Neural cell (in vitro differentiated cells): ENCODE measurements at regions not wholly inside any gene's neighbourhood (a gene's known extent, or its start where the extent isn't known, plus 50 kb on each side); places are given as distances from the start of the nearest gene placed in this dataset.

Experiments
- H2AFZ ChIP-seq: fragments of 200-600, 300-800 bp; sonication (generic), shearing (Covaris generic); 2 replicates; pipeline ENCODE4 v1.6.0; 2014; ENCODE audit warnings: low read depth, mild to moderate bottlenecking, antibody characterized with exemption, low read length, moderate library complexity
- H3F3A ChIP-seq: fragments of 200-600 bp; shearing (Covaris generic); 2 replicates; pipeline ENCODE4 v1.6.1; 2016; ENCODE audit warnings: mild to moderate bottlenecking, moderate library complexity, mixed read lengths, antibody characterized with exemption, low read length; ENCODE audit not compliant: insufficient read depth, poor library complexity, severe bottlenecking
- H3K27ac ChIP-seq: fragments of 200-600, 300-800 bp; sonication (generic), shearing (Covaris generic); 2 replicates; pipeline ENCODE4 v1.5.1; 2014; ENCODE audit warnings: mild to moderate bottlenecking, low read length, moderate library complexity
- H3K27me3 ChIP-seq: fragments of 300-800, 200-600 bp; sonication (generic), shearing (Covaris generic); 2 replicates; pipeline ENCODE4 v1.6.0; 2014; ENCODE audit warnings: mild to moderate bottlenecking, low read depth, low read length, moderate library complexity; ENCODE audit not compliant: insufficient read depth
- H3K36me3 ChIP-seq: fragments of 300-800, 200-600 bp; sonication (generic), shearing (Covaris generic); 2 replicates; pipeline ENCODE4 v1.5.1; 2014; ENCODE audit warnings: mild to moderate bottlenecking, antibody characterized with exemption, low read length, moderate library complexity; ENCODE audit not compliant: insufficient read depth
- H3K4me2 ChIP-seq: fragments of 300-800, 200-600 bp; sonication (generic), shearing (Covaris generic); 2 replicates; pipeline ENCODE4 v1.6.0; 2014; ENCODE audit warnings: mild to moderate bottlenecking, low read length
- H3K4me3 ChIP-seq: fragments of 300-800, 200-600 bp; sonication (generic), shearing (Covaris generic); 2 replicates; pipeline ENCODE4 v1.5.1; 2014; ENCODE audit warnings: mild to moderate bottlenecking, low read length, moderate library complexity
- H3K79me2 ChIP-seq: fragments of 200-600 bp; shearing (Covaris generic); replicated peaks from 2 replicates; pipeline ENCODE4 v1.6.0; 2014; ENCODE audit warnings: mild to moderate bottlenecking, low read length, moderate library complexity; ENCODE audit not compliant: insufficient read depth
- H3K9ac ChIP-seq: fragments of 300-800, 200-600 bp; sonication (generic), shearing (Covaris generic); 2 replicates; pipeline ENCODE4 v1.6.1; 2016; ENCODE audit warnings: mild to moderate bottlenecking, low read length, mixed read lengths
- H3K9me2 ChIP-seq: fragments of 200-600 bp; shearing (Covaris generic); 2 replicates; pipeline ENCODE4 v1.6.1; 2016; ENCODE audit warnings: mild to moderate bottlenecking, low read length, mixed read lengths; ENCODE audit not compliant: insufficient read depth
- H3K9me3 ChIP-seq: fragments of 200-600, 300-800 bp; sonication (generic), shearing (Covaris generic); 2 replicates; pipeline ENCODE4 v1.6.1; 2016; ENCODE audit warnings: mild to moderate bottlenecking, mixed run types, low read length, moderate library complexity, mixed read lengths
- H4K20me1 ChIP-seq: fragments of 200-600 bp; shearing (Covaris generic); 2 replicates; pipeline ENCODE4 v1.6.1; 2016; ENCODE audit warnings: mild to moderate bottlenecking, mixed run types; ENCODE audit not compliant: insufficient read depth
- CTCF ChIP-seq: fragments of 450-650 bp; IDR thresholded peaks from 2 replicates; pipeline ENCODE4 v1.5.1; 2014; ENCODE audit warnings: antibody characterized with exemption, mild to moderate bottlenecking, moderate library complexity; ENCODE audit not compliant: poor library complexity, severe bottlenecking
- EP300 ChIP-seq: fragments of 450-650 bp; conservative IDR thresholded peaks from 2 replicates; pipeline ENCODE4 v1.6.1; 2014; ENCODE audit warnings: antibody characterized with exemption, mild to moderate bottlenecking, moderate library complexity; ENCODE audit not compliant: poor library complexity, severe bottlenecking
- EZH2 ChIP-seq: fragments of 200-600, 300-800 bp; shearing (Covaris generic), sonication (generic); IDR thresholded peaks from 2 replicates; pipeline ENCODE4 v1.6.1; 2014; ENCODE audit warnings: antibody characterized with exemption, low read length, borderline replicate concordance, mild to moderate bottlenecking; ENCODE audit not compliant: insufficient read depth, poor library complexity, severe bottlenecking
- MXI1 ChIP-seq: fragments of 450-650 bp; conservative IDR thresholded peaks from 2 replicates; pipeline ENCODE4 v1.6.1; 2014; ENCODE audit warnings: antibody characterized with exemption, mild to moderate bottlenecking; ENCODE audit not compliant: poor library complexity, severe bottlenecking
- POLR2AphosphoS5 ChIP-seq: IDR thresholded peaks from 2 replicates; pipeline ENCODE4 v1.6.1; 2012
- RAD21 ChIP-seq: fragments of 450-650 bp; conservative IDR thresholded peaks from 2 replicates; pipeline ENCODE4 v1.6.1; 2014; ENCODE audit warnings: antibody characterized with exemption, mild to moderate bottlenecking, moderate library complexity
- SMC3 ChIP-seq: fragments of 450-650 bp; conservative IDR thresholded peaks from 2 replicates; pipeline ENCODE4 v1.6.1; 2014; ENCODE audit warnings: antibody characterized with exemption, mild to moderate bottlenecking, moderate library complexity; ENCODE audit not compliant: poor library complexity
- TAF1 ChIP-seq: IDR thresholded peaks from 2 replicates; pipeline ENCODE4 v1.6.1; 2012; ENCODE audit warnings: low read depth
- TF ChIP-seq, protein P1 (sequence below): IDR thresholded peaks from 2 replicates; pipeline ENCODE4 v1.6.1; 2012; ENCODE audit warnings: borderline replicate concordance

GRCh38 chr1:94693029-94693428, 127.1 kb upstream of the SLC44A3 start:
- TF ChIP-seq EZH2 (no peak), CTCF (no peak), EP300 (no peak), RAD21 (no peak), MXI1 (no peak), SMC3 (no peak), TAF1 (no peak), POLR2AphosphoS5 (no peak)
- TF ChIP-seq, protein P1, sequence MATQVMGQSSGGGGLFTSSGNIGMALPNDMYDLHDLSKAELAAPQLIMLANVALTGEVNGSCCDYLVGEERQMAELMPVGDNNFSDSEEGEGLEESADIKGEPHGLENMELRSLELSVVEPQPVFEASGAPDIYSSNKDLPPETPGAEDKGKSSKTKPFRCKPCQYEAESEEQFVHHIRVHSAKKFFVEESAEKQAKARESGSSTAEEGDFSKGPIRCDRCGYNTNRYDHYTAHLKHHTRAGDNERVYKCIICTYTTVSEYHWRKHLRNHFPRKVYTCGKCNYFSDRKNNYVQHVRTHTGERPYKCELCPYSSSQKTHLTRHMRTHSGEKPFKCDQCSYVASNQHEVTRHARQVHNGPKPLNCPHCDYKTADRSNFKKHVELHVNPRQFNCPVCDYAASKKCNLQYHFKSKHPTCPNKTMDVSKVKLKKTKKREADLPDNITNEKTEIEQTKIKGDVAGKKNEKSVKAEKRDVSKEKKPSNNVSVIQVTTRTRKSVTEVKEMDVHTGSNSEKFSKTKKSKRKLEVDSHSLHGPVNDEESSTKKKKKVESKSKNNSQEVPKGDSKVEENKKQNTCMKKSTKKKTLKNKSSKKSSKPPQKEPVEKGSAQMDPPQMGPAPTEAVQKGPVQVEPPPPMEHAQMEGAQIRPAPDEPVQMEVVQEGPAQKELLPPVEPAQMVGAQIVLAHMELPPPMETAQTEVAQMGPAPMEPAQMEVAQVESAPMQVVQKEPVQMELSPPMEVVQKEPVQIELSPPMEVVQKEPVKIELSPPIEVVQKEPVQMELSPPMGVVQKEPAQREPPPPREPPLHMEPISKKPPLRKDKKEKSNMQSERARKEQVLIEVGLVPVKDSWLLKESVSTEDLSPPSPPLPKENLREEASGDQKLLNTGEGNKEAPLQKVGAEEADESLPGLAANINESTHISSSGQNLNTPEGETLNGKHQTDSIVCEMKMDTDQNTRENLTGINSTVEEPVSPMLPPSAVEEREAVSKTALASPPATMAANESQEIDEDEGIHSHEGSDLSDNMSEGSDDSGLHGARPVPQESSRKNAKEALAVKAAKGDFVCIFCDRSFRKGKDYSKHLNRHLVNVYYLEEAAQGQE: no peak
- no peaks in the 10 kb centered on the region for H3K9me3 ChIP-seq
- no peaks in the 10 kb centered on the region for H3K9me2 ChIP-seq
- no peaks in the 10 kb centered on the region for H3K27me3 ChIP-seq
- no peaks in the 10 kb centered on the region for H4K20me1 ChIP-seq
- no peaks in the 10 kb centered on the region for H3K79me2 ChIP-seq
- H3K27ac ChIP-seq: no peak overlapping the region
- H3K9ac ChIP-seq: no peak overlapping the region
- no peak overlapping the region for H3K4me3 ChIP-seq
- no peak overlapping the region for H3K4me2 ChIP-seq
- H3K36me3 ChIP-seq: no peaks in the 10 kb centered on the region
- H2AFZ ChIP-seq: no peak overlapping the region
- no peaks in the 10 kb centered on the region for H3F3A ChIP-seq

DNA sequence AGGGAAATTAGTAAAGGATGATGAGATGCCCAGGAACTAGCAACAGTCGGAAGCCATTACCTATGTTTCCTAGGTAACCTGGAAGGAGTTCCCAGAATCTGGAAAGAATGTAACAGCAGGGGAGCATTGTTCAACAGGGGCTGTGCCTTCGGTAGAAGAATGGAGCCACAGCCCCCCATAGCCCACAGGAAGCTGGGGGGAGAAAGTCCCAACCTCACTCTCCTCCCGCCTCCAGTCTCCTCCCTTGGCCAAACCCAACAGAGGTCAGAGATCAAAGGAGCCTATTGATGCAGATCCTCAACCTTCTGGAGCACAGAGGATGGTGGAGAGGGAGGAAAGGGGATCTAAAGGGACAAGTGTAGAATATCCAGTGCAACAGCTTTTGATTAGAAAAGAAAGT, 131.5 kb upstream of the SLC44A3 start:
- Histone ChIP-seq H4K20me1 (no peaks in the 10 kb centered on the region), H3K9ac (no peak overlapping the region), H3K4me3 (no peak overlapping the region), H3K27ac (no peak overlapping the region), H3K79me2 (no peaks in the 10 kb centered on the region), H3K4me2 (no peak overlapping the region), H3K9me2 (no peaks in the 10 kb centered on the region), H2AFZ (no peak overlapping the region), H3K36me3 (no peaks in the 10 kb centered on the region), H3K9me3 (no peaks in the 10 kb centered on the region), H3K27me3 (no peaks in the 10 kb centered on the region), H3F3A (no peaks in the 10 kb centered on the region)
- no peak for TF ChIP-seq RAD21
- no peak for TF ChIP-seq CTCF
- no peak for TF ChIP-seq EZH2
- no peak for TF ChIP-seq EP300
- no peak for TF ChIP-seq POLR2AphosphoS5
- TF ChIP-seq, protein P1: no peak
- no peak for TF ChIP-seq TAF1
- TF ChIP-seq SMC3: no peak
- TF ChIP-seq MXI1: no peak
